ENCODE measurements at regions not wholly inside any gene's neighbourhood (a gene's known extent, or its start where the extent isn't known, plus 50 kb on each side); places are given as distances from the start of the nearest gene placed in this dataset.

DNA sequence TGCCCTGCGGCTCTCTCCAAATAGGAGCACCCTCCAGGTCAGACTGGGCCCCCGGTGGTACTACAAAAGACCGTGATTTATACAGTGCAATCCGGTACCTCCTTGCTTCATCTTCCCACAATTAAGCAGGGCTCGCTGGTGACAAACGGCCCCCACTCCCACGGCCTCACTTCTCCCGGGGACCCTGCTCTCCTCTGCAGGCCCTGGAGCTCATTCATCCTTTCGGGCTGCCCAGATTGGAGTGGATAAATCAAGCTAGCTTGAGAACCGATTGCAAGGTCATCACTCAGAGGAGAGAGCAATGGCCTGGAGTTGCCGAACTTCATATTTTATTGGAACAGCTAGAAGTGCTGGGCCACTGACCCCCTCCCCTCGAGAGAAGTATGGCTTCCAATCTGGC lies 193.5 kb upstream of the IRX6 start:
- TF ChIP-seq ZFX (IDR thresholded peaks at IDR 0.05): no peak
- TF ChIP-seq, protein P1, sequence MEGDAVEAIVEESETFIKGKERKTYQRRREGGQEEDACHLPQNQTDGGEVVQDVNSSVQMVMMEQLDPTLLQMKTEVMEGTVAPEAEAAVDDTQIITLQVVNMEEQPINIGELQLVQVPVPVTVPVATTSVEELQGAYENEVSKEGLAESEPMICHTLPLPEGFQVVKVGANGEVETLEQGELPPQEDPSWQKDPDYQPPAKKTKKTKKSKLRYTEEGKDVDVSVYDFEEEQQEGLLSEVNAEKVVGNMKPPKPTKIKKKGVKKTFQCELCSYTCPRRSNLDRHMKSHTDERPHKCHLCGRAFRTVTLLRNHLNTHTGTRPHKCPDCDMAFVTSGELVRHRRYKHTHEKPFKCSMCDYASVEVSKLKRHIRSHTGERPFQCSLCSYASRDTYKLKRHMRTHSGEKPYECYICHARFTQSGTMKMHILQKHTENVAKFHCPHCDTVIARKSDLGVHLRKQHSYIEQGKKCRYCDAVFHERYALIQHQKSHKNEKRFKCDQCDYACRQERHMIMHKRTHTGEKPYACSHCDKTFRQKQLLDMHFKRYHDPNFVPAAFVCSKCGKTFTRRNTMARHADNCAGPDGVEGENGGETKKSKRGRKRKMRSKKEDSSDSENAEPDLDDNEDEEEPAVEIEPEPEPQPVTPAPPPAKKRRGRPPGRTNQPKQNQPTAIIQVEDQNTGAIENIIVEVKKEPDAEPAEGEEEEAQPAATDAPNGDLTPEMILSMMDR (conservative IDR thresholded peaks at IDR 0.05): no peak
- H3K27ac ChIP-seq: no peak overlapping the region

DNA sequence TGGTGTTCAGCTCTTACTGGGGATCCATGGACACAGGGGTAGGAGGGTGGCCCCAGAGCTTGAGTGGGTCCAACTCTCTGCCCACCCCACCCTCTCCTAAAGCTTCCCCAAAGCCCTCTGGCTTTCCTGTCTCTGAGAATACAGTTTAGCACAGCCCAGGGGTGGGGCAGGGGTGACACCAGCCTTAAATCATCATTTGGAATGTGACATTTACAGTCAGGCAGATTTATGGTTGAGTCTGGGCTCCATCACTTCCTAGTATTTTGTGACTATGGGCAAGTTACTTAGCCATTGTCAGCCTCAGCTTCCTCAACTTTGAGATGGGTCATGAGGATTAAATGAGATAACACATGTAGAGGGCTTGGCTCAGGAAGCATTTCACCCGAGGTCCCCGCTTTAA lies 193.1 kb upstream of the IRX6 start:
- H3K27ac ChIP-seq: no peak overlapping the region
- TF ChIP-seq, protein P1 (conservative IDR thresholded peaks at IDR 0.05): no peak
- TF ChIP-seq ZFX (IDR thresholded peaks at IDR 0.05): no peak

DNA sequence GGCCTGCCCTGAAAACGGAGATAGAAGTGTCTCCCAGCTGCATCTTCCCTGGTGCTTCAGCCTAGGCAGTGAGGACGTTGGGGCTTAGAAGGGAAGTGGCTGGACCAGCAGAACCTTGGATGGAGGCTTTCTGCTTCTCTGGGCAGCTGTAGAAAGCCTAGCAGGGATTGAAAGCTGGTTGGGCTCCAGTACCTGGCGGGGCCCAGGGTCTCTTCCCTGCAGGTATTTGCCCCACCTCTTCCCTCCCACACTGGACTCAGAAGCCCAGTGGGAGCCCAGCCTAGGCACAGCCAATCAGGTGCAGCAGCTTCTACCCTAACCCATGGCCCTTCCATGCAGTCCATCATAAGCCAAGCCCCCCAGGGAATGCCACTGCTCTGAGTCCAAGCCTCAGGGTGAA lies 190.3 kb upstream of the IRX6 start:
- H3K27ac ChIP-seq: no peak overlapping the region
- no peak for TF ChIP-seq ZFX (IDR thresholded peaks at IDR 0.05)
- TF ChIP-seq, protein P1 (conservative IDR thresholded peaks at IDR 0.05): no peak

DNA sequence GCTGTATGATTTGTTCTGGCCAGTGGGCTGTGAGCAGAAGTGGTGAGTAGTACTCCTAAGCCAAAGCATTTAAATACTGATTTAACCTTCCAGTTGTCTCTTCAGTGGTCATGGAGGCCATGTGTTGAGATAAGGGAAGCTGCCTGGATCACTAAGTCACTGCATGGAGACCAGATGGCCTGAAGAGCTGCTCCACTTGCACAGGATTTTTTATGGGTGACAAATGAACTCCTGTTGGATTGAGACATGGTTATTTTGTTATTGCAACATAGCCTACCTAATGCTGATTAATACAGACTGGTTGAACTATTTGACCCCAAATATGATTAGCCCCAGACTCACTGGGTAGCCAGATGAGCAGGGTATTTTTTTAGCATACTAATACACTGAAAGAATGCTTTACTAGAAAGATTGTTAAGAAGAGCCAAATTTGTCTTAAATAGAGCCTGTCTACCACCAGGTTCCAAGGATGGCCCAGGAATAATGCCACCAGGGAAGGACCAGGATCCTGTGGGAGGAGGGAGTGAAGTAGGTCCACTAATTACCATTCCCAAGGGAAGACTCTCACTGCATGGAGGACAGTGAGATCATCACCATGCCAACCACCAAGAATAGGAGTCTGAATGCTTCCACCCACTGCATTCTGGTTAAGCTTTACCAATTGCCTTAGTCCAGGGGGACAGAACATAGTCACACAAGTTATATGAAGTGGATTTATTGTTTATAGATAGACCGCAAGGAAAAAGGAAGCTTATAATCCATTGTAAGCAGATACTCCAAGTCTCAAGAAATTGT lies 187.4 kb upstream of the IRX6 start:
- H3K27ac ChIP-seq: no peak overlapping the region
- TF ChIP-seq, protein P1 (conservative IDR thresholded peaks at IDR 0.05): no peak

DNA sequence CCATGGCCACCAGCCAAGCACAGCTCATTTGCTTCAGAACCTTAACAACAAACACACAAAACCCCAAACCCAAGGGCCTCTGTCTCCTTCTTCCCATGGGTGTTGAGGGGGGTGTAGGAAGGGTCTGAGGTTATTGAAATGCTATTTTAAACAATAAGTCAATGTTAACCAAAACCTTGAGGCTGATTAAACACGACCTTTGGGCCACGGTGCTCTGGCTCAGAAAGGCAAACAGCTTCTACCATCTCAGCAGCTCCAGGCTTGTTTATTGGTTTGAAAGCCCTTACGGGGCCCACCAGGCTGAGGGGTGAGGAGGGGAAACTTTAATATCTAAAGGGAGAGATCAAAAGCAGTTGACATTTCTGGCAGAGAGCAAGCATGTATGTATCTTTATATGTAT lies 185.7 kb upstream of the IRX6 start:
- H3K27ac ChIP-seq: no peak overlapping the region
- TF ChIP-seq, protein P1 (conservative IDR thresholded peaks at IDR 0.05): no peak
- TF ChIP-seq ZFX (IDR thresholded peaks at IDR 0.05): no peak

DNA sequence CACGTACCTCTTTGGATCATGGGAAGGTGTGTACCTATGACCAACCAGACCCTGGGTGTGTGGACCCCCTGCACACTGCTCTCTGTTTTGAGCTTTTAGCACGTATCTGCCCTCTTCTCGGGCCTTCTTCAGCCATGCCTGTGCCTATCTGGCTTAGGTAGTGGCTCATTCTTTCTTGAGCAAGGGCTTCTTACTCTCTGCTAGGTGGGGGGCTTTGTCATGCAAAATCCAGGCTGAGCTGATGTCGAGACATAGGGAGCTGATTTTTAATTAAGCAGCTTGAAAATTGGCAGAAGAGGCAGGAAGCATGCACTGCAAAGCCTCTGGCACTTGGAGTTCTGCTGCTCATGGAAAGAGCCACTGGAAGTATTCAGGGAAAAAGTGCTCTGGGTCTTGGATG lies 181.6 kb upstream of the IRX6 start:
- H3K27ac ChIP-seq: no peak overlapping the region
- TF ChIP-seq ZFX (IDR thresholded peaks at IDR 0.05): no peak
- TF ChIP-seq, protein P1 (conservative IDR thresholded peaks at IDR 0.05): no peak

DNA sequence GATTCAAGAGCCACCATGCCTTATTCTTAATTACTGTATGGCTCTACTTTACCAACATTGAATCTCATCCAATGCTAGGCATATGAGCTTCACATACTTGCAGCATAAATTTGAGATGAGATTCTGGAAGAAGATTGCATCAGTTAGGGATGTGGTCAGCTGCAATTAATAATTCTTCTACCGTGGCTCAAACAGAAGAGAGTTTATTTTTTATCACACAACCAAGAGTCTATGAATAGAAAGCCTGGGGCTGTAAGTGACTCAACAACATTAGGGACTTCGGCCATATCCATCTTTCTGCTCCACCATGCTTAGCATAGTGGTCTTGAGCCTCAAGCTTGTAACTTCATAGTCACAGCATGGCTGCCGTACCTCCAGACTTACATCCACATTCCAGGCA lies 179.4 kb upstream of the IRX6 start:
- TF ChIP-seq, protein P1 (conservative IDR thresholded peaks at IDR 0.05): no peak
- no peak for TF ChIP-seq ZFX (IDR thresholded peaks at IDR 0.05)
- no peak overlapping the region for H3K27ac ChIP-seq
